ENCODE measurements at regions not wholly inside any gene's neighbourhood (a gene's known extent, or its start where the extent isn't known, plus 50 kb on each side); places are given as distances from the start of the nearest gene placed in this dataset.

DNA sequence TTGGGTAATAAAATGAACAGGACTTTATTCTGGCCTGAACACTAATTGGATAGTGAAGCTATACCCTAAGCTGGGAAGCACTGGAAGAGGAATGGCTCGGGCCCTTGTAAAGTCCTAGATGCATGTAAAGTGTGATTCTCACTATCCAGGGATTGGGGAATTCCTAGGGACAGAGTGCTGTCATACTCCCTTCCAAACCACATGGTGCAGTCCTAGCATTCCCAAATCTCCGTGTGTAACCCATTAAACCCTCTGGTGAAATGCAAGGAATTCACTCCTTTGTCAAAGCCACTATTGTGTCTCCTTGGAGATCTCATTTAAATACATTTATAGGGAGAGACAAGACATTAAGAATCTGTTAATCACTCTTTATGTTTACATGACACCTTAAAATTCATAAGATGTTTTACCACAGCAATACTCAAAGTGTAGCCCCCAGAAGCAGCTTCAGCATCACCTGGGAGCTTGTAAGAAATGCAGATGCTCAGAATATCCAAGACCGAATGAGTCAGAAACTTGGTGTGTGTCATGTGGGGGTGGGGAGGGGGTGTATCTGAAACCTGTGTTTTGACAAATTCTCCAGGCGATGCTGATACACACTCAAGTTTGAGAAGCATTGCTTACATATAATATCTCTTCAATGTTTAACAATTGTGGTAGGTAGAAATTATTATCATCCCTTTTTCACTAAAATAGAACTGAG is 121.8 kb upstream of the NPHP3 start:
- TF ChIP-seq, protein P1, sequence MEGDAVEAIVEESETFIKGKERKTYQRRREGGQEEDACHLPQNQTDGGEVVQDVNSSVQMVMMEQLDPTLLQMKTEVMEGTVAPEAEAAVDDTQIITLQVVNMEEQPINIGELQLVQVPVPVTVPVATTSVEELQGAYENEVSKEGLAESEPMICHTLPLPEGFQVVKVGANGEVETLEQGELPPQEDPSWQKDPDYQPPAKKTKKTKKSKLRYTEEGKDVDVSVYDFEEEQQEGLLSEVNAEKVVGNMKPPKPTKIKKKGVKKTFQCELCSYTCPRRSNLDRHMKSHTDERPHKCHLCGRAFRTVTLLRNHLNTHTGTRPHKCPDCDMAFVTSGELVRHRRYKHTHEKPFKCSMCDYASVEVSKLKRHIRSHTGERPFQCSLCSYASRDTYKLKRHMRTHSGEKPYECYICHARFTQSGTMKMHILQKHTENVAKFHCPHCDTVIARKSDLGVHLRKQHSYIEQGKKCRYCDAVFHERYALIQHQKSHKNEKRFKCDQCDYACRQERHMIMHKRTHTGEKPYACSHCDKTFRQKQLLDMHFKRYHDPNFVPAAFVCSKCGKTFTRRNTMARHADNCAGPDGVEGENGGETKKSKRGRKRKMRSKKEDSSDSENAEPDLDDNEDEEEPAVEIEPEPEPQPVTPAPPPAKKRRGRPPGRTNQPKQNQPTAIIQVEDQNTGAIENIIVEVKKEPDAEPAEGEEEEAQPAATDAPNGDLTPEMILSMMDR (IDR thresholded peaks at IDR 0.05): no peak
- no peak for TF ChIP-seq POLR2A (IDR thresholded peaks at IDR 0.05)

Data from prostate gland (tissue), 2 donors.